Renal cortical epithelial cell (primary cell): ENCODE measurements at regions not wholly inside any gene's neighbourhood (a gene's known extent, or its start where the extent isn't known, plus 50 kb on each side); places are given as distances from the start of the nearest gene placed in this dataset.
"Not testable (repeated sequence)": the region's sequence is repeated elsewhere in the genome, so short reads cannot be mapped to it uniquely, and the experiment has no call there.

ENCODE experiments used
- DNase-seq: peaks from one replicate; pipeline ENCODE4 v3.0.0-alpha.2; 2011; ENCODE audit warnings: low read depth

DNA sequence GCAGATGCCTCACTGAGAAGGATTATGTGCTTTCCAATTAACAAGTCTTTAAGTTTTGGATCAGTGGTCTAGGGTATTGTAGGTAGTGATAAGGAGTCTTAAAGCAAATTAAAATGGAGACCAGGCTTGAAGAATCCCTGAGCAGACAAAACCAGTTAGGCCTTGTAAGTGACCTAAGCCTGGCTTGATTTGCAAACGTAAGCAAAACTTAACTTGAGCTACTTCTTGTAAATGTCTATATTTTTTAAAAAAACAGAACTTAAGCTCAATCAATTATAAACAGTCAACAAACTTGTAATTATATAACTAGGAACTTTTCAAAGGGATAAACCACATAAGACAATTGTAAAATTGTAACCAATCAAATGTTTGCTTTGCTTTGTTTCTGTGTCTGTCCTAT lies 72.7 kb upstream of the NALF2 start:
- DNase-seq, result no peak

GRCh38 chrX:69430785-69431184 lies 73.3 kb upstream of the NALF2 start:
- no peak for DNase-seq

DNA sequence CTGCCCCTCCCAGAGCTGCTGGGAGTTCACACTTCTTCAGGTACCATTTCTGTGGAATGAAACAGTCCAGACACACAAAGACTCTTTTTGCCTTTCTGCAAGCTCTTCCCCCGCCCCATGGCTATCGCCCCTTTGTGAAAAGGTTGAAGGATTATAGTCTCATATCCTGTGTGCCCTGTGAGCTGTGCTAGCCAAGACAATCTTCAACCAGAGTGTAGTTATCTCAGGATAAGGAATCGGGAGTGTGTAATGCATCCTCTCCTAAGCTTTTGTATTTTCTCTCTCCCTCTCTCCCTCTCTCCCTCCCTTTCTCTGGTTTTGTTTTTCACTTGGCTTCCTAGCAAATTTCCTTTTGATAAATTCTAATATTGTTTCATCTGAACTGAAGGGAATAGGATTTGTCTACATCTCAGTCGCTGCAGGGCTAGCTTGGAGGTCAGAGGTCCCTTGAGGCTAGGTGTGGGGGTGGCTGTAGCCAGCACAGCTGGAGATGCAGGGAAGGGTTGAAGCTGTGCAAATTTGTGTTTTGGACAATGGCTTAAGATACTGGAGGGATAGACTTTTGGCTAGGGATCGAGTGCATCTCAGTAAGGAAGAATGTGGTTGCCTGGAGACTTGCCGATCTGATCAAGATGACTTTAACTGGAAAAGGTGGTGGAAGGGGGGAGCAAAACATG lies 74.6 kb upstream of the NALF2 start:
- DNase-seq, result no peak

DNA sequence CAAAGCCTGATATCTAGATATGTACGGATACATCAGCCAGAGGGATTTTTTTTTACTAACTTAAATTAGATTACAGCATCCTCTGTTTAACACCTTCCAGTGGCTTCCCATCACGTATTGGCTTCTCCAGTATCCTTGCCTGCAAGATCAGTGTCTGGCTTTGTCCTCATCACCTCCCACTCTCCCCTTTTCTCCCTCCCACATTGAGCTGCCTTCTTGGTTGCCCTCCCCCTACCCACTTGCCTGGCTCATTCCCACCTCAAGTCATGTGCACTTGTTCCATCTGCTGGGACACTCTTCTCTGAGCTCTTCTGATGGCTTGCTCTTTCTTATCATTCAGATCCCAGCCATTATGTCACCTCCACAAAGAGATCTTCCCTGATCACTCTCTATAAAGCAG lies 75.9 kb upstream of the NALF2 start:
- no peak for DNase-seq

DNA sequence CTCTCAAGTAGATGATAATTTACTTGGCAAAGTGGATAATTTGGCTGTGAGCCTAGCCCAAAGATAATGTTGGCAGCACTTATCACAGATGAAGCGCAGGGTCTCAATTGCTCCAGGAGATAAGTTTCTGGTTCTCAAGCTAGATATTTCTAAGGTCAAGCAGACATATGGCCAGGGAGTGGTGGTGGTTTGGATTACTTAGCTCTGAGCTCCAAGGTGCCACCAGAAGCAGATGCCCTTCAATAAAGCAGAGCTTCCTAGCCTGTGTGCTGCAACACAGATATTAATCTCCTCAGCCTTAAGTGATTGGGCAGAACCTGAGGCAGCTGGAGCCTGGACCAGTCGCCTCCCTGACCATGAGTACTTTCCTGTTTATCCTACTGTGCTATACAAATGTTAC lies 79.2 kb upstream of the NALF2 start:
- no peak for DNase-seq

DNA sequence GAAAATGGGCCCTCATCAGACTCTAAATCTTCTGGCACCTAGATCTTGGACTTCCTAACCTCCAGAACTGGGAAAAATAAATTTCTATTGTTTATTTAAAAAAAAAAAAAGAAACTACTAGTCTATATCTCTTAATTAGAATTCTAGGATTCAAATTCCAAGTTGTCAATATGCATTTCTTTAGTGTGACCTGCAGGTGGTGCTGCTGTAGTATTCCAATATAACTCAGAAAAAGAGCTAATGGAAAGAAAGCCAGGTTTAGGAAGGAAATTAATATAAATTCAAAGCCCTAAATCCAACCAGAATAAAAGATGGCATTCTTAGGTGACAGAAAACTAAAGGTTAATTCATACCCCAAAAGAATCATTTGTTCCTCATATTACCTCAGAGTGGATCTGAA lies 80.0 kb upstream of the NALF2 start:
- DNase-seq, result no peak

DNA sequence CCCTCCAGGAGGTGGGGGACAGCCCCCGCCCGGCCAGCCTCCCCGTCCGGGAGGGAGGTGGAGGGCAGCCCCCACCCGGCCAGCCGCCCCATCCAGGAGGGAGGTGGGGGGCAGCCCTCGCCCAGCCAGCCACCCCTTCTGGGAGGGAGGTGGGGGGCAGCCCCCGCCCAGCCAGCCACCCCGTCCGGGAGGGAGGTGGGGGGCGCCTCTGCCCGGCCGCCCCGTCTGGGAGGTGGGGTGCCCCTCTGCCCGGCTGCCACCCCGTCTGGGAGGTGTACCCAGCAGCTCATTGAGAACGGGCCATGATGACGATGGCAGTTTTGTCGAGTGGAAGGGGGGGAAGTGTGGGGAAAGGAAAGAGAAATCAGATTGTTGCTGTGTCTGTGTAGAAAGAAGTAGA lies 81.9 kb upstream of the NALF2 start:
- DNase-seq, result not testable (repeated sequence)

DNA sequence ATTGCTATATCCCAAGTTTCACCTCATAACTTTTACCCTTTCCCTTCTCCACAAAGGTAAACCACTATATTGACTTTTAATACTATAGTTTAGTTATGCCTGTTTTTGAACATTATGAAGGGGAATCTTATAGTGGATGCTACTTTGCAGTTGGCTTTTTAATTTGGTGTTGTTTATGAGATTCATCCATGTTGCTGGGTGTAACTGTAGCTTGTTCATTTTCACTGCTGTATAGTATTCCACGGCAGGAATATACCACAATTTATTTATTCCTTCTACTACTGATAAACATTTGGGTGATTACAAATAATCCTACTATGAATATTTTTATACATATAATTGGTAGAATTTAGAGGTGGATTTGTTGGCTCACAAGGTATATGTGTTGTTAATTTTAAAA lies 88.4 kb upstream of the NALF2 start:
- no peak for DNase-seq

DNA sequence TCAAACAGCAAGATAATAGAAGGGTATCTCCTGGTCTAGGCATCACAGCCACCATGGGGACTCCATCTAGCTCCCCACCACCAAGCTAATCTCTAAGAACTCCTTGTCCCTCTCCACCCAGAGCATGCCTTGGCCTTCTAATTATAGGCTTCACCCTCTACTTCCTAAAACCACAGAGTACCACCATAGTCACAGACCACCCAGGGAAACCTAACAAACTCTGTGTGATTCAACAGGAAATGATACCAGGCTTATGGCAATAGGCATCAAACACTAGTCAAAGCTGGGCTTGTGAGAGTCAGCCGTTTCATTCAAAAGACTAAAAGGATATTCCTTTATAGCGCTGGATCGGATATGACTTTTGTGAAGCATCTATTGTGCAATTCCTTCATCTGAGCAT lies 91.5 kb upstream of the NALF2 start:
- no peak for DNase-seq

DNA sequence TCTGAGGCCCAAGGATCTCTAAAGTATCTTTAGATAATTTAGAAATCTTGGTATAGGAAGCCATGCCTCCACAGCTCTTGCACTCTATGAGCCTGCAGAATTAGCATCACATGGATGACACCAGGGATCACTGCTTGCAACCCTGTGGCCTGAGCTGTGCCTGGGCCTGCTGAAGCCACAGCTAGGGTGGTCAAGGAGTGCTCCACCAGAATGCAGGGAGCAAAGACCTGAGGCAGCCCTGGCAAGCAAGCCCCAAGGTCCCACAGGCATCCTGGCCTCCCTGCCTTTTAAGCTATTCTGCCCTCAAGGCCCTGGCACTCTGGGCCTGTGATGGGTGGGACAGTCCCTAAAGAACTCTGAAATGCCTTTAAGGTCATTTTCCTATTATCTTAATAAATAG lies 105.2 kb upstream of the NALF2 start:
- no peak for DNase-seq

GRCh38 chrX:69396916-69397315 lies 107.2 kb upstream of the NALF2 start:
- no peak for DNase-seq

GRCh38 chrX:69395306-69395705 lies 108.8 kb upstream of the NALF2 start:
- no peak for DNase-seq

DNA sequence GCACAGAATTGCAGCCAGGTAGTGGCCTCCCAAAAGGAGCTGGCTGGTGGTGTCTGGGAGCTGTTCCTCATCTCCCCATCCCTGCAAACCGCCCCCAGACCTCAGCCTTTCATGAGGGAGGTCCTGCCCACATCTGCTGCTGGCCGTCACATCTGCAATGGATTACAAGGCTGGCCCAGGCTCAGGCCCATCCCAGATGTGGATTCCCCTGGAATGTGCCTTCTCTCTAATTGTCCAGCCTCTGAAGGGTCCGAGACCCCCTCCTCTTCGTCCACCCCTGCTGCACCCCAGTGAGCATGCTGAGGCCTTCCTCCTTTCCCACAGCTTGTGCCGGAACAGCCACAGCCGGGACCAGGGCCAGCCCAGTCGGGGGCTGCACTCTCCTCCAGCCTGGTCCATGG lies 115.0 kb upstream of the NALF2 start:
- no peak for DNase-seq

DNA sequence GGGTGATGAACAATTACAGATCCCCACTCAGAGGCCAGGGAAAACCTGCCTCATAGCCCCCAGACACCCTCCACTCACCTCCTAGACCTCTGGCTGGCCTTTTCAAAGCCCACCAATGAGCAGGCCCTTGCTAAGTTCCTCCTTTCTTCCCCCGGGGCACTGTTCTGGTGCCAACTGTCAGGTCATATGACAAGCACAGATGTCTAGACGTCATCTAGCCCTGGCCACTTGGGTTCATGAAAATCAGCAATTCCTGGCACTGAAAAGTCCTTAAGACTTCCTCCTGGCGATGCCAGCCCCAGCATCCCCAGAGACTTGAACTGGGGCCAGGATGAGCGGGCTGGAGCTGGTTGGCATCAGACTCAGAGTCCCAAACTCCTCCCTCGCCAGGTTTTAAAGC lies 115.6 kb upstream of the NALF2 start:
- no peak for DNase-seq

- DNase-seq, result peak; percentile 1
Measured at GRCh38 chrX:69387567-69388487, 116.3 kb upstream of the NALF2 start.

DNA sequence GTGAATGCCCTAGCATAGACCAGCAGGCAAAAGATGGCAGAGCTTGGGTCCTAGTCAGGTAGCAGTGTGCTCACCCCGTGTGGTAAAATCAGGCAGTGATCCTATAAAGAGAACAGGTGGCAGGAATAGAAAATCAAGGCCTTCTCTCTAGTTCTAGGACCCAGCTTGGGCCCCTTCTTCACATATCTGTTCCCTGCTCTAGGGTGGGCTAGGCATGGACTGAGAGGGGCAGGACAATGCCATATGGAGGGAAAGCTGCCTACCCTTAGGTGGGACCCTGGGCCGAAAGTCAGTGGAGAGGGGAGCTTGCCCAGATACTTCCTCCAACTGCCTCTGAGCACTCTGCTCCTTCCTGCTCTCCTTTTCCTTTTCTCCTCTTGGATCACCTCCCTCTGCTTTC lies 117.4 kb upstream of the NALF2 start:
- no peak for DNase-seq

DNA sequence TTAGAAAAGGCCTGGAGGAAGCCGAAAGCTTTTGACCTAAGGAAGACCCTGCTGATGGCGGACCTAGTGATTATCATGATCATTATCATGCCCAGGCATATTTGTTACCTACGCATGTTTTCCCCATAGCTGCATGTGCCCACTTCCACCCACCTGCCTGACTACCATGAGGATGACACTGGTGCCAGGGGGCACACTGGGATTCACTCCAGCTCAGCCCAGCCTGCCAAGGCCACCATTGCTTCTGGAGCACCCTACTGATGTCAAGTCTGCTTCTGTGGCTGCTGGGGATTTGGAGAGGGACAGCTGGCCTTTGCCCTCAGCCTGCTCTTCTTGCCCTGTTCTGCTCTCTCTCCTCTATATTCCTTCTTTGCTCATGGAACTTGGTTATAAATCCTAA lies 124.7 kb upstream of the NALF2 start:
- no peak for DNase-seq

DNA sequence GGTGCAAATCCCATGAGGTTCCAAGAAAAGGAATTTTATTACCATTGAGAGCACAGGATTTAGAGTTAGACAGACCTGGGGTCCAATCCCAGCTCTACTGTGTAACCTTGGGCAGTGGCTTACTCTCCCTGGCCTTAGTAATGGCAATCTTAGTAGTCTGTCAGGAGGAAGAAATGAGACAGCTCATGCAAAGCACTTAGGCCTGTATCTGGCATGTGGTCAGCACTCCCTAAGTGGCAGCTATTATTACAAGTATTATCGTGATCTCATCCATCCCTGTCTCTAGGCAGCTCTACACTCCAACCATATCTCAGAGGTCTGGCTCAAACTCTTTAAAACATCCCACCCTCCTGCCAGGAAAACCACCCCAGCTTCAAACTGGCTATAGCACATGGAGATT lies 129.6 kb upstream of the NALF2 start:
- DNase-seq, result no peak

GRCh38 chrX:69372435-69372834 lies 131.7 kb upstream of the NALF2 start:
- DNase-seq, result no peak

- no peak for DNase-seq
Measured at GRCh38 chrX:69371159-69371558, 133.0 kb upstream of the NALF2 start.

DNA sequence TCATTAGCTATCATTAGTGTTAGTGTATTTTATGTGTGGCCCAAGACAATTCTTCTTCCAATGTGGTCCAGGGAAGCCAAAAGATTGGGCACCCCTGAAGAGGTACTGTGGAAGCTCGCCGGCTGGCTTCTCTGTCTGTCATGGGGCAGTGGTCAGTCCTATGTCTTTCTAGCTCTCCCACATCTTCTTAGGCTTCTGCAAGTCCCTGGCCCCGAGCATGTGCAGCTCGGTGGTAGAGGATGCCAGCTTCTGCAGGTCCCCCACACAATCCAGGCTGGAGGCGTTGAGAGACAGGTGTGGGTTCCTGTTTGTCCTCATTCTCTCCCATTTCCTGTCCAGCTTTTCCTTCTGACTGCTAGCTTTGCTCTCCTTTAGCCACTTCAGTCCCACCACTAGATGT lies 134.1 kb upstream of the NALF2 start:
- DNase-seq, result no peak

DNA sequence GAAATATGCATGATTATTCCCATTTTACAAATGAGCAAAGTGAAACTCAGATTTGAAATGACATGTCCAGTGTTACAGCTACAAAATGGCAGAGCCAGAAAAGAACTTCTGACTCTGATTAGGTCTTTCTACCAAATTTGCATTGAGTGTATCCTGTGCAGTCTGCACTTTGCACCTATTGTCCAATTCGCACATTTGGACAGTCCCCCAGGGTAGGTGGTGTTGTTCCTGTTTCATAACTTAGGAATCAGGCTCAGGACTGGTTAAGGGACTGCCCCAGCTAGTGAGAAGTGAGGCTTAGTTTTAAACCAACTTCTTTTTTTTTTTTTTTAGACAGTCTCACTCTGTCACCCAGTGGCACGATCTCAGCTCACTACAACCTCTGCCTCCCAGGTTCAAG lies 137.9 kb upstream of the NALF2 start:
- no peak for DNase-seq

- no peak for DNase-seq
Measured at GRCh38 chrX:69365755-69366154, 138.4 kb upstream of the NALF2 start.

DNA sequence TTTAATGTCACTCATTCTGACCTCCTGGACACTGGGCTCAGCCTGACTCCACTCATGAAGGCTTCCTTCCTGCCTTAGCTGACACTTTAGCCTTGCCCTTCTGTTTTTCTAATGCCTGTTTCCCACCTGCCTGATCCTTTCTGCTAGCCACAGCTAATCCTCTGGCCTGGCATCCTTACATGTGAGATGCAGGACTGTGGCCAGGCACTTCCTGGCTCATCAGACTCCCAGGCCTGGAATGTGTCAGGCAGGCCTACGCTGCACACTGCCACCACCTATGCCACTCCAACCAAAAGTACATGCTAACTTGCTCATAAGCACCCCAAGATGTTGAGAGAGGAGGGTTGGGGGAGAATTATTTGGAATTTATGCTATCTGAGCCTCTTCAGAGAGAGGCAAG lies 138.8 kb upstream of the NALF2 start:
- no peak for DNase-seq
